H1 (cell line): ENCODE measurements at regions not wholly inside any gene's neighbourhood (a gene's known extent, or its start where the extent isn't known, plus 50 kb on each side); places are given as distances from the start of the nearest gene placed in this dataset.

Experiments
- POU5F1 ChIP-seq: IDR thresholded peaks from 2 replicates; pipeline ENCODE4 v1.6.1; 2011; ENCODE audit warnings: low read depth, mild to moderate bottlenecking, low read length, moderate library complexity

- TF ChIP-seq POU5F1: no peak
Observed at GRCh38 chr1:39104158-39105060, 78.3 kb downstream of the NDUFS5 start (continued).
